Ammon's horn (tissue), 1 donor: ENCODE measurements at regions not wholly inside any gene's neighbourhood (a gene's known extent, or its start where the extent isn't known, plus 50 kb on each side); places are given as distances from the start of the nearest gene placed in this dataset.

Source experiments
- DNase-seq: peaks from one replicate; pipeline ENCODE4 v3.0.0-alpha.2; 2016; ENCODE audit warnings: low spot score

DNA sequence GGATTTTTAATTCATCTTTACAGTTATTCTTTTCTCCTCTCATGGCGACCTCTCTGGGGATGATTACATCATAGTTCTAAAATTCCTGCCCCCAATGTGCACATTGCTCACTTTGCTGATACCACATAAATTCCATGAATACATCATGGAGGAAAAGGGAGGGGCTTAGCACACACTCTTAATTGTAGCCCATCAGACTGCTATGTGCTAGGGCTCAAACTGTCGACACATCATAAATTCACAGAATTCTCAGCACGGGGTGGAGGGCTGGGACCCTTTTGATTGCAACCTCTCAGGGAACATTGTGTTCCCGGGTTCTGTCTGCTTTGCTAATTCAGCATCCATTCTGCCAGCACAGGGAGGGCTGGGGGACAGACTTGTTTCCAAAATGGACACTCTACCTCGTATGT, 592.9 kb downstream of the BCOR start:
- DNase-seq: no peak

GRCh38 chrX:39506131-39506530, 591.6 kb downstream of the BCOR start:
- no peak for DNase-seq

DNA sequence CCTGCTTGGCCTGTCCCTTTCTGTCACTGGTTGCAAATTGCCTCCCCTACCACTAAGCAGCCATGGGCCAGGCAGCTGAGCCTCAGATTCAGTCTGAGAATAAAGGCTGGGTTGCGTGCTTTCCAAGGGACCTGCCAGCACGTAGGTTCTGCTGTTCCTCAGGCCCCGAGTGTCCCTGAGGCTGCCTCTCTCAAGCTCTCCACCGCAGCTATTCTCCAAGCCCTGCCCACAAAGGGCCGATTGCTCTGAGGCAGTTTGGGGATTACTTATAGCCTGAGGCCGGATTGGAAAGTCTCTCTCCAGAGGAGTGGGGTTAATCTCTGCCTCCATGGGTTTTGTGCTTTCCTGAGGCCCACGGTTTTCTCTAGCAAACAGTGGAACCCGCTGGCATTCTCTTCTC, 590.7 kb downstream of the BCOR start:
- DNase-seq: no peak

GRCh38 chrX:39507617-39508299, 590.0 kb downstream of the BCOR start:
- no peak for DNase-seq

- DNase-seq: no peak
Observed at GRCh38 chrX:39508300-39508692, 589.5 kb downstream of the BCOR start.

DNA sequence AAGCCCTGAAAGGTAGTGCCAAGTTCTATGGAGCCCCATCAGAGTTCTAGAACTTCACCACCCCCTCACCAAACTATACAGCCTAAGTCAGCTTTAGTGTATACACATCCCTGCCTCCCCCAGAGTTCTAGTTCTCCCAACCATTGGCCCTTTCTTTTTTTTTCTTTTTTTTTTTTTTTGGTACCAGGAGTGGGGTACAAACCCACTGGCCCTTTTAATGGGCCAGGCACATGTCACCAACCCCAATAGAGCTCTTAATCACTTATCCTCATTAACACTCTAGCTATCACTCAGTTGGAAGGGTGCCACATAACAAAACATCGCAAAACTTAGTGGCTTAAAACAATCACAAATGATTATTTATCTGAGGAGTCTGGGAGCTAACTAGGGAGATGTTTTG, 588.6 kb downstream of the BCOR start:
- no peak for DNase-seq

DNA sequence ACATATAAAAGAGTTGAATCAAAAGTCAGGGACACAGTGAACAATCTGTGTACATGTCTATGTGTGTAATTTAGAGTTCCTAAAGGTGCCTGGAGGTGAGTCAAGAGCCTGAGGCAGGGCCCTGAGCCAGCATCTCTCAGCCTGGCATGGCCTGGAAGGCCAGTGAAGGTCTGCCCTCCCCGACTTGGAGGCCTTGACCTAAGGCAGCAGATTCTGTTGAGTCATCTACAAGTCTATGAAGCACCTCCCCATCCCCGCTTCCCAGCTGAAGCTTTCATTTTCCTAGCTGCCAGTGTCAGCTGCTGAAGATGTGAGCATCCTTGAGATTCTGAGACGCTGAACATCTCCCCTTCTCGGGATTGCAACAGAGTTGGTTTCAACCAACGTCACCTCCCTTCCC, 583.9 kb downstream of the BCOR start:
- no peak for DNase-seq

GRCh38 chrX:39514801-39515200, 583.0 kb downstream of the BCOR start:
- DNase-seq: no peak

DNA sequence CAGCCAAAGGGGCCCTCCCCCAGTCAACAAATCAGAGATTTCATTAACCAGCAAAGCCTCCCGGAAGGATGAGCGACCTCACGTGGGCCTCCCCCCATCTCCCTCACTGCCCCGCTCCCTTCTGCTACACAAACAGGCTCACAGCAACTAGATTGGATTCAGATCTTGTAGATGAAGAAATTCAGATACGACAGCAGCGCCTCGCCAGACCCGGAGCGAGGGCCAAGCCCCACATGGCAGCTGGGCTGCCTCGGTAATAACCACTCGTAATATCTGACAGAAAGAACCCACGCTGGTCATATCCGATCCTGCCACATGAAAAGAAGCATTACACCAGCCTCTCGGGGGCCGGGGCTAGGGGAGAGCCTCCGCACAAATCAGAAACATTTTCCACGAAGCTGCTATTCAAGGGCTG, 581.3 kb downstream of the BCOR start:
- no peak for DNase-seq

DNA sequence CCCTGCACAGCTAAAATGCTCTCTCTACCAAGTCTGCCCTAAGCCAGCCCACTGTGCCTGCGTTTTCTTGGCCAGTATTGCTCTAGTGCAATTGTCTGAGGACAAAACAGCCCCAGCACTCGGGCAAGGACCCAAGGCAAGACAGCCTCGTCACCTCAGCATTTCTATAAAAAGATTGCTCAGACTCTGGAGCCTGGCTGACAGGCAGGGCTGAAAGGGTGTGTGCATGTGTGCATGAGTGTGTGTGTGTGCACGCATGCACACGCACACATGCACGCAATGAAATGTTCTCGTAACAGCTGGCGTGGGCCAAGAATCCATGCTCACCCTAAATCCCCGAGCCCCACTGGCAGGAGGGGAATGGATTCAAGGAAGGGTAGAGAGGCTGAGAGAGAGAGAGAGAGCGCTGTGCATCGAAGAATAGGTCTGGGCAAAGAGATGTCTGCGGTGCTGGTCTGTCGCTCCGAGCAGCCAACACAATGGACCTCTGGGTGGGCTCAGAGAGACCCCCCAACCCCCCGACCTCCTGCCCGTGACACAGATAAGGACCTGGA, 579.2 kb downstream of the BCOR start:
- peak; percentile 6 for DNase-seq

GRCh38 chrX:39519030-39519488, 578.7 kb downstream of the BCOR start:
- peak; percentile 30 for DNase-seq

GRCh38 chrX:39519566-39520301, 578.0 kb downstream of the BCOR start:
- no peak for DNase-seq

GRCh38 chrX:39525758-39526157, 572.0 kb downstream of the BCOR start:
- DNase-seq: no peak

- no peak for DNase-seq
Observed at GRCh38 chrX:39527025-39527424, 570.7 kb downstream of the BCOR start.

DNA sequence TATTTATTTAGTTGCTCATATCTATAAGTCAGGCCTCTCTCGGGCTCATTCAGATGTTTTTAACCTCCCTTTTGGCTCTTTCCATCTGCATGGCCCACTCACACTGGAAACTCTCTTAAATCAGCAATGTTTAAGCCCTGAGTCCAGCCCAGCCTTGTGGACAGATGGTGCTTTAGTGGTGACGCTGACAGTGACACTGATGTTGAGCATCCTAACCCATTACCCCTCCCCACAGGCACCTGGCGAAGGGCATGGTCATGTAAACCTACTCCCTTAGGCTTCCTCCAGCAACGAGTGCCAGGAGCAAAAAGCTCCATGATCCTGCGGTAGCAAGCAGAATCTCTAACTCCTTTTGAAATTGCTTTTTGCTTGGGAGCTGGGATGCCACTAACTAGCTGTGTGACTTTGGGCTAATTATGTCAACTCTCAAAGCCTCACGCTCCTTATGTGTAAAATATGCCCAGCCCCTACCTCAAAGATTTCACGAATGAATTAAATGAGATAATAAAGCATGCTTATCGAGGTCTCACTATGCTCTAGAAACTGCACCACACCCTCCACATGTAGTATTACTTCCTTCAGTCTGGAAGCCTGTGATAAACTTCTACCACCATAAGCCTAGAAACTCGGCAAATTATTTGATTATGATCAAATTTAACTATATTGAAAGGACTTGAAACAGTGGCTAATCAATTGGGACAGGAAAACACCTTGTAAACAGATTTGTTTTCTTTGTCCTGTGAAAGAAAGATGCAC, 569.4 kb downstream of the BCOR start:
- no peak for DNase-seq

- DNase-seq: no peak
Observed at GRCh38 chrX:39532761-39533160, 565.0 kb downstream of the BCOR start.

- no peak for DNase-seq
Observed at GRCh38 chrX:39534949-39535348, 562.8 kb downstream of the BCOR start.

DNA sequence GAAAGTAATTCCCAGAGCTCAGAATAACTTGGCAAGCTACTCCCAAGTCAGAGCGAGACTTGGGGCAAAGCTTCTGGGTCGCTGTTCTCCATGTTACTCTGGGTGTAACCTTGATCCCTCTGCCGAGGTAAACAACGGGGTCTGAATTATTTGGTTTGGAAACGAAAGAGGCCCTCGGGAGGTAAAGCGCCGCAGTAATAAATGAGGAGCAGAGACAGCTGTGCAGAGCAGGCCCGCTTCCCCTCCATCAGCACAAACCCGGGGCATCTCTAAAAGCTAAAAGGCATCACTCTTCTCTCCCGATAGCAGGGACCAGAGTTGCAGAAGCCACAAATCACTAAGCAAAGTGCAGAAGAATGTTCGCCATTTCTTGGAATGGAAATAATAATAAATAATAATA, 561.5 kb downstream of the BCOR start:
- DNase-seq: no peak

- no peak for DNase-seq
Observed at GRCh38 chrX:39541881-39542280, 555.9 kb downstream of the BCOR start.

GRCh38 chrX:39542316-39542715, 555.4 kb downstream of the BCOR start:
- no peak for DNase-seq

DNA sequence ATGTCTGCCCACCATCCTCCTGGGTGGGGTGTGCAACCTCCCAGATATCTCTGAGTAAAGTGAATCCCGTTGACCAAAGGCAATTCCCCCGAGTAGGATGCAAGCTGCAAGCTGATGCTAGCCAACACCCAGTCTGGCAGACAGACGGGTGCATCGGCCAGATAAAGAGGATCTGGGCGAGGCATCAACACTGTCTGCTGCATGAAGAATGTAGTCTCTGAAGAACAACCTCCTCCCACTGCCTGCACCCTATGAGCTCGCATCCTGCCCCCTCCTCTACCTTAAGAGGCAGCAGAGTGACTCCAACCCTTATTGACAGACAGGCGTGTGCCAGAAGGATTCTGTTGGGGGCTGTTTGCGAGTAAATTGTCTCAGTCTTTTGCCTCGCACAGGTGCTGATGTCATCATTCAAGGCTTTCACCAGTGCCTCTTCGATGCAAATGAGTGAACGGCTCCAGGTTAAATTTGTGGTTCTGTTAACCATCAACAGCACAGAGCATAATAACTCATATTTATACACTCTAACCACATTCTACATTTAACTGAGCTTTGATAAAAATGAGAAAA, 546.9 kb downstream of the BCOR start:
- DNase-seq: no peak

GRCh38 chrX:39551762-39552161, 546.0 kb downstream of the BCOR start:
- DNase-seq: no peak
